Midbrain (tissue), 1 donor: ENCODE measurements at regions not wholly inside any gene's neighbourhood (a gene's known extent, or its start where the extent isn't known, plus 50 kb on each side); places are given as distances from the start of the nearest gene placed in this dataset.
"Not testable (repeated sequence)": the region's sequence is repeated elsewhere in the genome, so short reads cannot be mapped to it uniquely, and the experiment has no call there.

Source experiments
- DNase-seq: peaks from one replicate; lab custom pipeline; 2025; lab: John Stamatoyannopoulos, UW

GRCh38 chr1:149157409-149157808, 54.1 kb upstream of the NBPF9 start:
- not testable (repeated sequence) for DNase-seq

GRCh38 chr1:149158308-149158707, 55.0 kb upstream of the NBPF9 start:
- DNase-seq, result not testable (repeated sequence)

- DNase-seq, result not testable (repeated sequence)
These were observed 59.7 kb upstream of the NBPF9 start for GRCh38 chr1:149163063-149163444.

GRCh38 chr1:149174765-149175164, 71.4 kb upstream of the NBPF9 start:
- DNase-seq, result not testable (repeated sequence)

- DNase-seq, result not testable (repeated sequence)
These were observed 72.5 kb upstream of the NBPF9 start for GRCh38 chr1:149175812-149176211.

GRCh38 chr1:149176453-149177316, 73.3 kb upstream of the NBPF9 start:
- DNase-seq, result peak; percentile 8

GRCh38 chr1:149190742-149191141, 87.4 kb upstream of the NBPF9 start:
- DNase-seq, result not testable (repeated sequence)

- not testable (repeated sequence) for DNase-seq
These were observed 93.3 kb upstream of the NBPF9 start for GRCh38 chr1:149196651-149197050.

GRCh38 chr1:149200567-149200966, 97.2 kb upstream of the NBPF9 start:
- DNase-seq, result peak; percentile 0

GRCh38 chr1:149202283-149202682, 98.9 kb upstream of the NBPF9 start:
- not testable (repeated sequence) for DNase-seq

- not testable (repeated sequence) for DNase-seq
These were observed 101.0 kb upstream of the NBPF9 start for GRCh38 chr1:149204396-149204795.

- not testable (repeated sequence) for DNase-seq
These were observed 105.5 kb upstream of the NBPF9 start for GRCh38 chr1:149208836-149209235.

- DNase-seq, result not testable (repeated sequence)
These were observed 108.5 kb upstream of the NBPF9 start for GRCh38 chr1:149211757-149212420.

- not testable (repeated sequence) for DNase-seq
These were observed 109.6 kb upstream of the NBPF9 start for GRCh38 chr1:149212946-149213345.

- DNase-seq, result not testable (repeated sequence)
These were observed 110.3 kb upstream of the NBPF9 start for GRCh38 chr1:149213673-149214072.

GRCh38 chr1:149218080-149218988, 115.0 kb upstream of the NBPF9 start:
- DNase-seq, result not testable (repeated sequence)

GRCh38 chr1:149219539-149219938, 116.2 kb upstream of the NBPF9 start:
- DNase-seq, result not testable (repeated sequence)

- not testable (repeated sequence) for DNase-seq
These were observed 117.2 kb upstream of the NBPF9 start for GRCh38 chr1:149220463-149221074.

GRCh38 chr1:149227933-149228665, 124.7 kb upstream of the NBPF9 start:
- not testable (repeated sequence) for DNase-seq

GRCh38 chr1:149228672-149229585, 125.6 kb upstream of the NBPF9 start:
- not testable (repeated sequence) for DNase-seq
